GM12874 (cell line): ENCODE measurements at regions not wholly inside any gene's neighbourhood (a gene's known extent, or its start where the extent isn't known, plus 50 kb on each side); places are given as distances from the start of the nearest gene placed in this dataset.

Experiments
- TF ChIP-seq, protein P1 (sequence below): IDR thresholded peaks from 2 replicates; pipeline ENCODE4 v1.5.1; 2011; ENCODE audit warnings: low read depth, mild to moderate bottlenecking, control low read depth, low read length, moderate library complexity; ENCODE audit not compliant: insufficient read depth

DNA sequence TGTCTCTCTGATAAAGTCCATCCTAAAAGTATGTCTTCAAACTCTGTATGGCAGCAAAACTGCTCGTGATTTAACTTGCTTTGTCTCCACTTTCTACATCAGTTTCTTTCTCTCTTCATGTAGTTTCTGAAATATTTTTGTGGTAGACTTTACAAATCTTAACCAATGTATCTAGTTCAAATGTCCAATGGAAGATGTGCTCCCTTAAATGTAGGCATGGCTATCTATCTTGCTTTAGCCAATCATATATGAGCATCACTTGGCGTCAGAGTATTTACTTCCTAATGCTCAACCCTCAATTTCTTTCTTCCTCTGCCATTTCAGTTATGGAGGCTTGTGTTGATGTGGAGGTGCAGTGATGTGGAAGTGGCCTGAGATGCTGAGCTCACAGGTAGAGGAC, 206.1 kb upstream of the ZNF608 start:
- TF ChIP-seq, protein P1, sequence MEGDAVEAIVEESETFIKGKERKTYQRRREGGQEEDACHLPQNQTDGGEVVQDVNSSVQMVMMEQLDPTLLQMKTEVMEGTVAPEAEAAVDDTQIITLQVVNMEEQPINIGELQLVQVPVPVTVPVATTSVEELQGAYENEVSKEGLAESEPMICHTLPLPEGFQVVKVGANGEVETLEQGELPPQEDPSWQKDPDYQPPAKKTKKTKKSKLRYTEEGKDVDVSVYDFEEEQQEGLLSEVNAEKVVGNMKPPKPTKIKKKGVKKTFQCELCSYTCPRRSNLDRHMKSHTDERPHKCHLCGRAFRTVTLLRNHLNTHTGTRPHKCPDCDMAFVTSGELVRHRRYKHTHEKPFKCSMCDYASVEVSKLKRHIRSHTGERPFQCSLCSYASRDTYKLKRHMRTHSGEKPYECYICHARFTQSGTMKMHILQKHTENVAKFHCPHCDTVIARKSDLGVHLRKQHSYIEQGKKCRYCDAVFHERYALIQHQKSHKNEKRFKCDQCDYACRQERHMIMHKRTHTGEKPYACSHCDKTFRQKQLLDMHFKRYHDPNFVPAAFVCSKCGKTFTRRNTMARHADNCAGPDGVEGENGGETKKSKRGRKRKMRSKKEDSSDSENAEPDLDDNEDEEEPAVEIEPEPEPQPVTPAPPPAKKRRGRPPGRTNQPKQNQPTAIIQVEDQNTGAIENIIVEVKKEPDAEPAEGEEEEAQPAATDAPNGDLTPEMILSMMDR = no peak

DNA sequence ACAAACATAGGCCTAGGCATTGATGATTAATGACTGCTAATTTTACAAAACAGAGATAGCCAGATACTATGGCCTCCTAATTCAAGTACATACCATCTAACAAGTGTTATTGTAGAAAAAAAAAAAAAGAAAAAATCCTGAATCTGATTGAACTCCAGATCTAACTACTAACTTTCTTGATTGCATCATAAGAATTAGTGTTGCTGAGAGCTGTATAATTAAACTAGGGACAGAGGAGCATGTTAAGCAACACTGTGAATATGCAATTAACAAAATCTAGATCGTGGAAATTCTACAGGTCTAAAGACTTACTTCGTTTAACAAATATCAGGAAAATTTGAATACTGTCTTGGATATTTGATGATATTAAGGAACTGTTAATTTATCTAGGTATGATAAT, 208.3 kb upstream of the ZNF608 start:
- TF ChIP-seq, protein P1 = no peak

DNA sequence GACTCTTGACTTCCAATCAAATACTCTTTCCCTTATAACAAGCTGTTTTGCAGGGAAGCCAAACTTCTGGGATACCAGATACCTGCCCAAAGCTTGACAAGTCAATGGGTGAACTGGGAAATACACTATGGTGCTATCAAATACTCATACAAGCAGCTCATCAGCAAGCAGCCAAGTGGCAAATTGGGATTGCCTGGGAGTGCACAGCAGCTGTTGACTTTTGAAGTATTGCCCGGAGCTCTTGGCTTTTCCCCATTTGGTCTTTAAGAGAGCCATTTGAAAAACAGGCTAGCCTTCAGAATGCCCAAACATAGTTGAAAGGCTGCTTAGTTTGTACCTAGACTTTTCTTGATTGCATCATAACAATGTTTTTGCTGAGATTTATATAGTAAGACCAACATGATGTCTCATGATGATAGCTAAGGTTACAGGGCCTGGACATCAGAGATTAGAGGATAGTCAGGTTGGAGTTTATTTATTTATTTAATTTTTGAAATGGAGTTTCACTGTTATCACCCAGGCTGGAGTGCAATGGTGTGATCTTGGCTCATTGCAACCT, 210.1 kb upstream of the ZNF608 start:
- TF ChIP-seq, protein P1 = no peak

DNA sequence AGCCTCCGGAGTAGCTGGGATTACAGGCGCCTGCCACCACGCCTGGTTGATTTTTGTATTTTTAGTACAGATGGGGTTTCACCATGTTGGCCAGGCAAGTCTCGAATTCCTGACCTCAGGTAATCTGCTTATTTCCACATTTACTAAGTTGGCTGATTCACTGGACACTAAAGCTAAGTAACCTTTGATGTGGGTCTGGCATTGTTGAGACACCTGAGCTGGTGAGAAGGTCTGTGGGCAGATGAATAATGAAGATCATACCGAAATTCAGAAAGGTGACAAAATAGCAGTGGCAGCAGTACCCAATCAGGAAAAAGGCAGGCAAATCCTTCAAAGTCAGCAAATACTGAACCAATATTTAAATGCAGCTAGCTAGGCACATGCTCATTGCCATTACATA, 210.6 kb upstream of the ZNF608 start:
- TF ChIP-seq, protein P1 = no peak

DNA sequence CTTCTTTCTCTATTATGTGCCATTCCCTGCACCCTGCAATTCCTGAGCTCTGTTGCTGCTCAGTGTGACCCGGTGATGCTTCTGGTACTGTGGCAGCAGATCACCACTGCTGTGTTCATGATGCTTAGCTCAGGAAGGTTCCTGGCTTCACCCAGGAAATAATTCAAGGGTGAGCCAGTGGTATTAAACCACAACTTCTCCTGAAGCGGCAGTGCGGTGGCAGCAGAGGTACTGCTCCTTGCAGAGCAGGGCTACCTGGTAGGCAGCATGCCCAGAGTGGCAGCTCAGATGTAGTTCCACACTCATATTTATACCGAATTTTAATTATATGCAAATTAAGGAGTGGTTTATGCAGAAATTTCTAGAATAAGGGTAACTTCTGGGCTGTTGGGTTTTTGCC, 213.8 kb upstream of the ZNF608 start:
- TF ChIP-seq, protein P1 = no peak

DNA sequence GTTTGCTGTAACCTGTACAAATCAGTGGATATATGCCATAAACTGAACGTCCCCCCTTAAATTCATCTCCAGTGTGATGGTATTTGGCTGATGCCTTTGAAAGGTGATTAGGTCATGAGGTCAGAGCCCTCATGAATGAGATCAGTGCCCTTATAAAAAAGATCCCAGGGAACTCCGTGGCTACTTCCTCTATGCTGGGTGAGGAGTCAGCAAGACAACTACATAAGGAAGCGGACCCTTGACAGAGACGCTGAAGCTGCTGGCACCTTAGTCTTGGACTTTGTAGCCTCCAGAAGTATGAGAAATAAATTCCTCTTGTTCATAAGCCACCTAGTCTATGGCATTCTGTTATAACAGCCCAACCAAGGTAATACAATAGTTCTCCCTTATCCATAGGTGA, 215.1 kb upstream of the ZNF608 start:
- TF ChIP-seq, protein P1 = no peak

DNA sequence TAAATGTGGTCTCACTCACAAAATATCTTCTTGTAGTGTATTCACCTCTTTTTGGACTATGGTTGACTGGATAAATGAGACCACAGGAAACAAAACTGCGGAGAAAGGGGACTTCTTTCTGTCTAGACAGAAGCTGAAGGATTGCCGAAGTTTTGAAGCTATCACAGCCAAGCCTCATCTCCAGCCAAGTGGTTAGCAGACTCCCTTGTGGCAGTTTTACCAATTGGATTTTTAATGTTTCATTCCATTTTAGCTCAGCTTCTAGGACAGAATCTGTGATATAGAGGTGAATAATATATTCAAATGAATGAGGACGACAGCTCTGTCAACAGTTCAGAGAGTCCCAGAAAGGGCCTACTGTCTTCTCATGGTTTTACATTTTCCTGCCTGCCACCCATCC, 215.7 kb upstream of the ZNF608 start:
- TF ChIP-seq, protein P1 = no peak
